ENCODE measurements at regions not wholly inside any gene's neighbourhood (a gene's known extent, or its start where the extent isn't known, plus 50 kb on each side); places are given as distances from the start of the nearest gene placed in this dataset.

DNA sequence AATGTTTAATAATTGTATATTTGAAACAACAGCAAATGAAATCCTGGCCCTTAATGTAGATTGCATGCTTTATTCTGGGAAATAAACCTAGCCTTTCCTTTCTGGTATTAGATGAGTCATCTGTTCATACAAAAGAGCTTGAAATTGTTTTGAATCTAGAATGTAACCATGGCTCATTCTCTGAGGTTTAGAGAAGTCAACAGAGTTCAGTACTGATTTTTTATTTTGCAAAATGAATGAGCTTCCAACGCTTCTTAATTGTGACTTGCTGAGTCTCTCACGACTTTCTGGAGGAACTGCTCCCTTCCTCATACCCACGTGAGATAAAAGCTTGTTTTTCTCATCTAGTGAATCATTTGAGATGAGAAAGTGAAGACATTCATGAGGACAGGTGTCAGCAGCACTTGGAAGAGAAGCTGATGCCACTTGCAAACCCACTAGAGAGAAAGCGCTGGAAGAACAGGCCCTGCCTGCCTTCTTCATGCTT, 509.6 kb downstream of the VRK1 start:
- TF ChIP-seq, protein P1, sequence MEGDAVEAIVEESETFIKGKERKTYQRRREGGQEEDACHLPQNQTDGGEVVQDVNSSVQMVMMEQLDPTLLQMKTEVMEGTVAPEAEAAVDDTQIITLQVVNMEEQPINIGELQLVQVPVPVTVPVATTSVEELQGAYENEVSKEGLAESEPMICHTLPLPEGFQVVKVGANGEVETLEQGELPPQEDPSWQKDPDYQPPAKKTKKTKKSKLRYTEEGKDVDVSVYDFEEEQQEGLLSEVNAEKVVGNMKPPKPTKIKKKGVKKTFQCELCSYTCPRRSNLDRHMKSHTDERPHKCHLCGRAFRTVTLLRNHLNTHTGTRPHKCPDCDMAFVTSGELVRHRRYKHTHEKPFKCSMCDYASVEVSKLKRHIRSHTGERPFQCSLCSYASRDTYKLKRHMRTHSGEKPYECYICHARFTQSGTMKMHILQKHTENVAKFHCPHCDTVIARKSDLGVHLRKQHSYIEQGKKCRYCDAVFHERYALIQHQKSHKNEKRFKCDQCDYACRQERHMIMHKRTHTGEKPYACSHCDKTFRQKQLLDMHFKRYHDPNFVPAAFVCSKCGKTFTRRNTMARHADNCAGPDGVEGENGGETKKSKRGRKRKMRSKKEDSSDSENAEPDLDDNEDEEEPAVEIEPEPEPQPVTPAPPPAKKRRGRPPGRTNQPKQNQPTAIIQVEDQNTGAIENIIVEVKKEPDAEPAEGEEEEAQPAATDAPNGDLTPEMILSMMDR (IDR thresholded peaks at IDR 0.05; ENCODE audit: low read depth, low read length), result no peak
- TF ChIP-seq POLR2A (IDR thresholded peaks at IDR 0.05; ENCODE audit: extremely low read depth, insufficient read length), result no peak

Data from NB4 (cell line).